ENCODE measurements at regions not wholly inside any gene's neighbourhood (a gene's known extent, or its start where the extent isn't known, plus 50 kb on each side); places are given as distances from the start of the nearest gene placed in this dataset.

DNA sequence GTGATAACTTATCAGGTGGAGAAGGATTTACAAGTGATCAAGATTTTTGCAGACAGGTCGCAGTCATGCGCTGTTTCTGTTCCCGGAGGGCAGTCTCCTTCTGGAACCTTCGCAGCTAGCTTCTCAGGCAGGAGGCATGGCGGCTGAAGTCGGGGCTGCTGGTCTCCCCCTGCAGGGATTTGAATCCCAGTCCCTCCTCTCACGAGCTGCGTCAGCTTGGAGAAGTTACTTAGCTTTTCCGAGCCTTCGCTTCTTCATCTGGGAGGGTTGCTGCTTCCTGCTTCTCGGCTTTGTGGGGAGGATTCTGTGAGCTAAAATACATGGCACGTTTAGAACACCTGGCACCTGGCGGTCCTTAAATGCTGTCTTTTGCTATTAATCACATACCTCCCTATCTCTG, 287.8 kb upstream of the FOXF1 start:
- peak; percentile 65 for DNase-seq (ENCODE audit: low read depth)
- TF ChIP-seq, protein P1, sequence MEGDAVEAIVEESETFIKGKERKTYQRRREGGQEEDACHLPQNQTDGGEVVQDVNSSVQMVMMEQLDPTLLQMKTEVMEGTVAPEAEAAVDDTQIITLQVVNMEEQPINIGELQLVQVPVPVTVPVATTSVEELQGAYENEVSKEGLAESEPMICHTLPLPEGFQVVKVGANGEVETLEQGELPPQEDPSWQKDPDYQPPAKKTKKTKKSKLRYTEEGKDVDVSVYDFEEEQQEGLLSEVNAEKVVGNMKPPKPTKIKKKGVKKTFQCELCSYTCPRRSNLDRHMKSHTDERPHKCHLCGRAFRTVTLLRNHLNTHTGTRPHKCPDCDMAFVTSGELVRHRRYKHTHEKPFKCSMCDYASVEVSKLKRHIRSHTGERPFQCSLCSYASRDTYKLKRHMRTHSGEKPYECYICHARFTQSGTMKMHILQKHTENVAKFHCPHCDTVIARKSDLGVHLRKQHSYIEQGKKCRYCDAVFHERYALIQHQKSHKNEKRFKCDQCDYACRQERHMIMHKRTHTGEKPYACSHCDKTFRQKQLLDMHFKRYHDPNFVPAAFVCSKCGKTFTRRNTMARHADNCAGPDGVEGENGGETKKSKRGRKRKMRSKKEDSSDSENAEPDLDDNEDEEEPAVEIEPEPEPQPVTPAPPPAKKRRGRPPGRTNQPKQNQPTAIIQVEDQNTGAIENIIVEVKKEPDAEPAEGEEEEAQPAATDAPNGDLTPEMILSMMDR (IDR thresholded peaks at IDR 0.05; ENCODE audit: insufficient read depth, low read depth, low read length): no peak
- peak overlapping the region; percentile 49 for H3K4me3 ChIP-seq (ENCODE audit: low read depth, low read length)

DNA sequence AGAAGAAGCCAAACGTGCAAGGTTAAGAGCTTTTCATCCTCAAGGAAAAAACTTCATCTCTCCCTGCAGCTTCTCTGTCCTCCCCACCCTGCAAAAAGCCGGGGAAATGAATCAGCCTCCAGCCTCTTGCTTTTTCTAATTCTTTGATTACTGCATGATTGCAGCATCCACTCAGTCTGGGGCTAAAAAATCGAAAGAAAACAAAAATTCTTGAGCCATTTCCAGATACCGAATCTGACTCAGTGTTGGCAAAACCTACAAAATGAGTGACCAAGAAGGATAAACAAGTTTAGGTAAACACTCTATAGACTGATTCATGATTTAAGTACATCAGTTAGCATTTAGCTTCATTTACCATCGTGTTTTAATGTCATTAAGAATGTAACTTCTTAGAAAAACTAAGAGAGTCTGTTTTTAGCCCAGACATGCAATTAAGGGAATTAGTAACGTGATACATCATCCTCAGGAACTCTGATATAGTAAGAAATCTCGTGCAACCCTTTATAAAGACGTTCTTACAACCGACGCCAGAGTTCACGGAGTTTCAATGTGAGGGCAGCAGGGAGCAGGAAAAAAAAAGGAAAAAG, 287.3 kb upstream of the FOXF1 start:
- TF ChIP-seq, protein P1 (IDR thresholded peaks at IDR 0.05; ENCODE audit: insufficient read depth, low read depth, low read length): no peak
- DNase-seq (ENCODE audit: low read depth): peak; percentile 90
- peak overlapping the region; percentile 49 for H3K4me3 ChIP-seq (ENCODE audit: low read depth, low read length)

DNA sequence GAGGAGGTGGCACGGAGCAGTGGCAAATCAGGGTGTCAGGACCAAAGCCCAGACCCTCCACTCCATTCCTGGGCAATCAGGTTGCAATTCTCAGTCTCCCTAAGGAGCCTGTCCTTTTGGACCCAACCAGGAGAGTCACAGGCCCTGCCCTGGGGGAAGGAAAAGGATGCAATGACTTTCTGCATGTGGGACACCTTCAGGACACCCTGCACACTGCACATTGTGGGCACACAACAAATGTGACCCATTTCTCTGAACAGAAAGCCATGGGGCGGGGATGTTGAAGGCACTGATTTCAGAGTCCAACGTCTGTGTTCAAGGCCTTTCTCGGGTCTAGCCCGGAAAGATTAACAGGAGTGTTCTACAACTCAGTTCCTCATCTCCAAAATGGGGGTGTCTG, 286.2 kb upstream of the FOXF1 start:
- DNase-seq (ENCODE audit: low read depth): no peak
- TF ChIP-seq, protein P1 (IDR thresholded peaks at IDR 0.05; ENCODE audit: insufficient read depth, low read depth, low read length): no peak
- H3K4me3 ChIP-seq (ENCODE audit: low read depth, low read length): no peak overlapping the region

DNA sequence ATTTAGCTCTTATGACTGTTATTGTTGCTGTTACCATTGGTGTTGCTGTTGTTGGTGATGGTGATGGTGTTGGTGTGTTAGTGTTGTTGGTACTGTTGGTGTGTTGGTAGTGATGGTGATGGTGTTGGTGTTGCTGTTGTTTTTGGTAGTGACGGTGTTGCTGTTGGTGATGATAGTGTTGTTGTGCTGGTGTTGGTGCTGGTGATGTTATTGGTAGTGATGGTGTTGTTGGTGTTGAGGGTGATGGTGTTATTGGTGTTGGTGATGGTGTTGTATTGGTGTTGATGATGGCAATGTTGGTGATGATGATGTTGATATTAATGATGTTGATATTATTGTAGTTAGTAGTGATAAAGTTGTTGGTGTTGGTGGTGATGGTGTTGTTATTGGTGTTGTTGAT, 285.7 kb upstream of the FOXF1 start:
- TF ChIP-seq, protein P1 (IDR thresholded peaks at IDR 0.05; ENCODE audit: insufficient read depth, low read depth, low read length): no peak
- DNase-seq (ENCODE audit: low read depth): no peak
- H3K4me3 ChIP-seq (ENCODE audit: low read depth, low read length): no peak overlapping the region

DNA sequence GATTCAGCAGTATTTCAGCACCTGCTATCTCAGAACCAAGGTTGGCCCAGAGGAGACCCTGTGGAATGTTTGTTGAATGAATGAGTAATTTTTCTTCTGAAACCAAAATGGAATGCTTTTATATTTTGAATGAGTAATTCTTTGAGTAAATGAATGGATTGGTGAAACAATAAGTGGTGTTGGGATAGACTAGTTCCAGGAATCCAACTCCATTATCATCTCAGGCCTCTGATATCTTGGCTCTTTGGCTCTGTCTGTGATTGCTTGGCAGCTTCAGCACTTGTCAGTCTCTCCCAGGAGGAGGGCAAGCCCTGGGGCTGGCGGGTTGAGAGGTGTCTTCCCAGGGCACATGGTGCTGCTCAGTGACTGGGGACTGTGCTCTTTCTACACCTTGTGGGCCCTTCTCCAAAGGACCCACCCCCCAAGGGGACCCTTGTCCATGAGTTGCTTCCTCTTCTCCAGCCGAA, 284.4 kb upstream of the FOXF1 start:
- TF ChIP-seq, protein P1 (IDR thresholded peaks at IDR 0.05; ENCODE audit: insufficient read depth, low read depth, low read length): no peak
- no peak for DNase-seq (ENCODE audit: low read depth)
- no peak overlapping the region for H3K4me3 ChIP-seq (ENCODE audit: low read depth, low read length)

DNA sequence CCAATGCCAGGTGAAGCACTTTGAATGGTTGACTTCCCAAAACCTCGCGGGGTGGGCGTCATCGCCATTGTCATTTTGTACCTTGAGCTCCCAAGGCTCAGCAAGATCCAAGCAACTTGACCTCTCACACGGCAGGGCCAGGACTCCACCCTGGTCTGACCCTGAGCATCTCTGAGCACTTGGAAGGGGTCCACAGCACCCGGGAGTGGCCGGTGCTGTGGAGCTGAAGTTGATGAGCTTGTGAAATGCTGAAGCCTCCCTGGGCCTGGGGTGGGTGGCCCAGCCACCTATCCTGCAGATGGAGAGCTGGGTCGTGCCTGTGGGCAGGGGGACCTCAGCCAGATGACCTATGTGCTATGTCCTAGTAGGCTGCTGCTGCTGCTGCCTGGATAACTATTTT, 283.3 kb upstream of the FOXF1 start:
- no peak for DNase-seq (ENCODE audit: low read depth)
- H3K4me3 ChIP-seq (ENCODE audit: low read depth, low read length): no peak overlapping the region
- TF ChIP-seq, protein P1 (IDR thresholded peaks at IDR 0.05; ENCODE audit: insufficient read depth, low read depth, low read length): no peak

DNA sequence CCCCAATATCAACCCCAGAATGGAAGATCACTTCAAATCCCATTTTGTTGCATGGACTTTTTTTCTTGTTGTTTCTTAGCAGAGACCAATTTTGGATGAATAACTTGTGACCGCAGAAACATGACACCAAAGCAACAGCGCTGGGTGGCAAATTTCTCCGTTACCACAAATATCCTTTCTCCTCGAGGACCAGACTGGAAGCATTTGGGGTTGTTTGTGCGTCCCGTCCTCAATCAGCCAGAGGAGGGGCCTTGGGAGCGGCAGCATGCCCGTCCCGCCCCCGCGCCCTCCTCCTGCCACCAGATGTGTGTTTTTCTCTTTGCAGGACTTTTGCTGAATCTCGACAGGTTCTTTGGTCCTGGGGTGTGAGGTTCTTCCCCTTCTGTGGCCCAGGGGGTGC, 282.5 kb upstream of the FOXF1 start:
- TF ChIP-seq, protein P1 (IDR thresholded peaks at IDR 0.05; ENCODE audit: insufficient read depth, low read depth, low read length): no peak
- no peak overlapping the region for H3K4me3 ChIP-seq (ENCODE audit: low read depth, low read length)
- DNase-seq (ENCODE audit: low read depth): no peak

Measured in fibroblast of villous mesenchyme (primary cell).